H9 (cell line): ENCODE measurements at regions not wholly inside any gene's neighbourhood (a gene's known extent, or its start where the extent isn't known, plus 50 kb on each side); places are given as distances from the start of the nearest gene placed in this dataset.

Experiments
- DNase-seq: peaks from one replicate; pipeline ENCODE4 v3.0.0-alpha.2; 2017
- H2AFZ ChIP-seq: one replicate; pipeline ENCODE4 v1.6.1; 2013; ENCODE audit warnings: mild to moderate bottlenecking, low read length, control low read depth, moderate library complexity
- H2AK5ac ChIP-seq: 2 replicates; pipeline ENCODE4 v1.6.1; 2013; ENCODE audit warnings: low read length, control low read depth, mixed read lengths; ENCODE audit not compliant: insufficient read length
- H2BK120ac ChIP-seq: one replicate; pipeline ENCODE4 v1.6.1; 2013; ENCODE audit warnings: low read depth, mild to moderate bottlenecking, low read length, control low read depth, inconsistent platforms; ENCODE audit not compliant: poor library complexity, severe bottlenecking
- H2BK12ac ChIP-seq: 2 replicates; pipeline ENCODE4 v1.6.1; 2013; ENCODE audit warnings: low read length, control low read depth, mixed read lengths, low read depth; ENCODE audit not compliant: insufficient read length
- H2BK15ac ChIP-seq: 2 replicates; pipeline ENCODE4 v1.6.1; 2013; ENCODE audit warnings: low read depth, low read length, control low read depth
- H2BK20ac ChIP-seq: one replicate; pipeline ENCODE4 v1.6.1; 2013; ENCODE audit warnings: low read depth, mild to moderate bottlenecking, low read length, control low read depth, inconsistent platforms; ENCODE audit not compliant: poor library complexity, severe bottlenecking
- H2BK5ac ChIP-seq: 2 replicates; pipeline ENCODE4 v1.6.1; 2013; ENCODE audit warnings: low read length, control low read depth, mixed read lengths; ENCODE audit not compliant: insufficient read length
- H3K14ac ChIP-seq: 2 replicates; pipeline ENCODE4 v1.6.1; 2013; ENCODE audit warnings: low read length, control low read depth; ENCODE audit not compliant: insufficient read depth
- H3K18ac ChIP-seq: 2 replicates; pipeline ENCODE4 v1.6.1; 2013; ENCODE audit warnings: low read depth, mild to moderate bottlenecking, mixed read lengths, low read length, control low read depth; ENCODE audit not compliant: insufficient read length
- H3K23ac ChIP-seq: 2 replicates; pipeline ENCODE4 v1.6.1; 2013; ENCODE audit warnings: low read length, control low read depth, mixed read lengths, low read depth; ENCODE audit not compliant: insufficient read length
- H3K23me2 ChIP-seq: 2 replicates; pipeline ENCODE4 v1.6.1; 2013; ENCODE audit warnings: low read depth, mild to moderate bottlenecking, mixed read lengths, low read length, control low read depth; ENCODE audit not compliant: insufficient read length, poor library complexity, severe bottlenecking
- H3K27ac ChIP-seq: 2 replicates; pipeline ENCODE4 v1.5.1; 2013; ENCODE audit warnings: low read length, control low read depth, mixed read lengths, low read depth; ENCODE audit not compliant: insufficient read length
- H3K27me3 ChIP-seq: 2 replicates; pipeline ENCODE4 v1.6.1; 2013; ENCODE audit warnings: low read length, control low read depth, inconsistent platforms; ENCODE audit not compliant: insufficient read depth
- H3K4ac ChIP-seq: 2 replicates; pipeline ENCODE4 v1.6.1; 2013; ENCODE audit warnings: low read depth, mild to moderate bottlenecking, control low read depth, inconsistent platforms, low read length, moderate library complexity
- H3K4me1 ChIP-seq: 2 replicates; pipeline ENCODE4 v1.6.1; 2013; ENCODE audit warnings: low read length, control low read depth, inconsistent platforms; ENCODE audit not compliant: insufficient read depth
- H3K4me2 ChIP-seq: 2 replicates; pipeline ENCODE4 v1.6.1; 2013; ENCODE audit warnings: low read length, control low read depth, mixed read lengths; ENCODE audit not compliant: insufficient read length, insufficient read depth
- H3K56ac ChIP-seq: 2 replicates; pipeline ENCODE4 v1.6.1; 2013; ENCODE audit warnings: low read depth, mild to moderate bottlenecking, mixed read lengths, low read length, control low read depth; ENCODE audit not compliant: insufficient read length
- H3K79me1 ChIP-seq: 2 replicates; pipeline ENCODE4 v1.6.1; 2013; ENCODE audit warnings: low read depth, mild to moderate bottlenecking, moderate library complexity, low read length, control low read depth, inconsistent platforms; ENCODE audit not compliant: insufficient read depth, poor library complexity, severe bottlenecking
- H3K79me2 ChIP-seq: 2 replicates; pipeline ENCODE4 v1.6.1; 2013; ENCODE audit warnings: low read length, control low read depth, inconsistent platforms; ENCODE audit not compliant: insufficient read depth
- H3K9ac ChIP-seq: 2 replicates; pipeline ENCODE4 v1.6.1; 2013; ENCODE audit warnings: low read length, control low read depth, mixed read lengths; ENCODE audit not compliant: insufficient read length; ENCODE audit errors: extremely low read depth
- H3K9me3 ChIP-seq: one replicate; pipeline ENCODE4 v1.6.1; 2013; ENCODE audit warnings: low read depth, low read length, inconsistent platforms; ENCODE audit not compliant: control insufficient read depth
- H3T11ph ChIP-seq: one replicate; pipeline ENCODE4 v1.6.1; 2013; ENCODE audit warnings: mild to moderate bottlenecking, low read length, control low read depth, inconsistent platforms
- H4K20me1 ChIP-seq: one replicate; pipeline ENCODE4 v1.6.1; 2013; ENCODE audit not compliant: control insufficient read depth, insufficient read length, insufficient read depth
- H4K5ac ChIP-seq: 2 replicates; pipeline ENCODE4 v1.6.1; 2013; ENCODE audit warnings: low read depth, mild to moderate bottlenecking, mixed read lengths, low read length, control low read depth; ENCODE audit not compliant: insufficient read length
- H4K8ac ChIP-seq: replicated peaks from 2 replicates; pipeline ENCODE4 v1.6.1; 2013; ENCODE audit warnings: low read length, control low read depth, mixed read lengths, low read depth; ENCODE audit not compliant: insufficient read length
- H4K91ac ChIP-seq: 2 replicates; pipeline ENCODE4 v1.6.1; 2013; ENCODE audit warnings: low read depth, mild to moderate bottlenecking, moderate library complexity, mixed read lengths, low read length, control low read depth; ENCODE audit not compliant: insufficient read length
- H3K27ac Mint-ChIP-seq, 3 experiments: 2 replicates in 2 of 3; 3 replicates in 1 of 3; pipeline ENCODE4 v1.8.0; 2020 to 2021; ENCODE audit warnings: mixed read lengths in 3 of 3, mild to moderate bottlenecking in 1 of 3, moderate library complexity in 1 of 3
- H3K27me3 Mint-ChIP-seq: 2 replicates; pipeline ENCODE4 v1.8.0; 2021; ENCODE audit warnings: low read depth, mild to moderate bottlenecking, moderate library complexity, mixed read lengths
- H3K36me3 Mint-ChIP-seq, 3 experiments: 2 replicates in 2 of 3; 3 replicates in 1 of 3; pipeline ENCODE4 v1.8.0; 2020 to 2021; ENCODE audit warnings: low read depth in 3 of 3, mixed read lengths in 3 of 3; ENCODE audit not compliant: insufficient read depth in 1 of 3
- H3K4me1 Mint-ChIP-seq, 2 experiments: 2 replicates each; pipeline ENCODE4 v1.8.0; 2020; ENCODE audit warnings: mixed read lengths in 2 of 2
- H3K4me3 Mint-ChIP-seq, 2 experiments: 2 replicates in 1 of 2; 3 replicates in 1 of 2; pipeline ENCODE4 v1.8.0; 2020 to 2021; ENCODE audit warnings: mild to moderate bottlenecking in 2 of 2, mixed read lengths in 2 of 2, moderate library complexity in 1 of 2
- H3K9me3 Mint-ChIP-seq, 2 experiments: 2 replicates in 1 of 2; 3 replicates in 1 of 2; pipeline ENCODE4 v1.8.0; 2020; ENCODE audit warnings: mild to moderate bottlenecking in 2 of 2, mixed read lengths in 2 of 2, moderate library complexity in 1 of 2
- CTCF ChIP-seq: fragments of 200-600 bp; sonication (generic); conservative IDR thresholded peaks from 3 replicates; pipeline ENCODE4 v1.8.0; 2021; ENCODE audit warnings: antibody characterized with exemption, mild to moderate bottlenecking
- WGBS: extraction: QIAGEN DNeasy Blood & Tissue Kit; methylation state at CpG from one replicate; pipeline ENCODE4 v1.1.7; 2013; ENCODE audit warnings: missing lambda C conversion rate, low lambda C conversion rate, mixed read lengths; ENCODE audit not compliant: insufficient read length; ENCODE audit errors: extremely low coverage; 5-methylcytosine and 5-hydroxymethylcytosine counted together

- Histone ChIP-seq H2BK15ac (no peak overlapping the region), H4K8ac (no peak overlapping the region), H3K4me2 (no peak overlapping the region), H3K23ac (no peak overlapping the region), H3K27me3 (no peaks in the 10 kb centered on the region), H2BK5ac (no peak overlapping the region), H2AK5ac (no peak overlapping the region), H3K79me2 (no peaks in the 10 kb centered on the region), H3K56ac (no peak overlapping the region), H2BK12ac (no peak overlapping the region), H3K4me1 (no peaks in the 10 kb centered on the region), H3K18ac (no peak overlapping the region), H3K14ac (no peak overlapping the region), H4K5ac (no peak overlapping the region), H3K9me3 (no peaks in the 10 kb centered on the region), H3K23me2 (no peaks in the 10 kb centered on the region), H2AFZ (no peak overlapping the region), H3K27ac (no peak overlapping the region), H4K20me1 (no peaks in the 10 kb centered on the region), H2BK20ac (no peak overlapping the region), H3K4ac (no peak overlapping the region), H3K9ac (no peak overlapping the region), H4K91ac (no peak overlapping the region), H3K79me1 (no peaks in the 10 kb centered on the region), H2BK120ac (no peak overlapping the region), H3T11ph (no peak overlapping the region)
- Mint-ChIP-seq H3K36me3 (no peaks in the 10 kb centered on the region), H3K4me3 (no peak overlapping the region), H3K27ac (no peak overlapping the region), H3K27me3 (no peaks in the 10 kb centered on the region), H3K9me3 (peaks cover 0 to 2% of the 10 kb centered on the region in 2 experiments; a peak in 1 of 5 replicates), H3K4me1 (peaks cover 0 to 2% of the 10 kb centered on the region in 2 experiments; a peak in 1 of 4 replicates)
- DNase-seq, result no peak
- no CpG with 5 or more reads among the region's 3 CpGs for WGBS
- no peak for TF ChIP-seq CTCF
Observed at GRCh38 chr1:199223936-199224335, 585.1 kb downstream of the PTPRC start.
